ENCODE measurements at regions not wholly inside any gene's neighbourhood (a gene's known extent, or its start where the extent isn't known, plus 50 kb on each side); places are given as distances from the start of the nearest gene placed in this dataset.

GRCh38 chr13:26923824-26924605, 163.4 kb upstream of the GPR12 start:
- ATAC-seq (peak in 1 of 4 donors; percentile 41), FAIRE-seq (no peak), DNase-seq (no peak)
- TF ChIP-seq CTCF (IDR thresholded peaks at IDR 0.05), result no peak
- Histone ChIP-seq H3K27me3 (no peaks in the 10 kb centered on the region), H3K9me3 (no peaks in the 10 kb centered on the region), H3K4me3 (no peak overlapping the region), H3K27ac (no peak overlapping the region), H3K36me3 (no peaks in the 10 kb centered on the region), H3K4me1 (no peaks in the 10 kb centered on the region)
- 18 to 25% methylated on average over 7 of the region's 7 CpGs for WGBS, 2 donors
- intact Hi-C loops (cut with DNase I), result loop anchor here in 1 of 3 donors (10.0 kb wide), 1 partner anchor 209 kb away; no protein-coding TSS in a partner anchor

GRCh38 chr13:26921918-26922317, 161.3 kb upstream of the GPR12 start:
- intact Hi-C loops (cut with DNase I), result loop anchor here in 1 of 3 donors (10.0 kb wide), 1 partner anchor 207 kb away; no protein-coding TSS in a partner anchor
- 55 to 58% methylated on average over 7 of the region's 7 CpGs for WGBS, 2 donors
- Histone ChIP-seq H3K4me1 (no peaks in the 10 kb centered on the region), H3K36me3 (no peaks in the 10 kb centered on the region), H3K9me3 (no peaks in the 10 kb centered on the region), H3K27me3 (no peaks in the 10 kb centered on the region), H3K4me3 (no peak overlapping the region), H3K27ac (no peak overlapping the region)
- TF ChIP-seq CTCF (IDR thresholded peaks at IDR 0.05), result no peak
- DNase-seq, result no peak
- FAIRE-seq, result no peak
- no peak for ATAC-seq

- Histone ChIP-seq H3K4me3 (no peak overlapping the region), H3K36me3 (no peaks in the 10 kb centered on the region), H3K9me3 (no peaks in the 10 kb centered on the region), H3K27ac (no peak overlapping the region), H3K4me1 (no peaks in the 10 kb centered on the region), H3K27me3 (no peaks in the 10 kb centered on the region)
- no peak for ATAC-seq
- 68 to 75% methylated on average over 14 of the region's 14 CpGs for WGBS, 2 donors
- no peak for DNase-seq
- intact Hi-C loops (cut with DNase I), result loop anchor here in 1 of 3 donors (10.0 kb wide), 1 partner anchor 206 kb away; no protein-coding TSS in a partner anchor
- no peak for TF ChIP-seq CTCF (IDR thresholded peaks at IDR 0.05)
- FAIRE-seq, result no peak
These were observed 160.2 kb upstream of the GPR12 start for GRCh38 chr13:26920614-26921355.

GRCh38 chr13:26919732-26920131, 159.1 kb upstream of the GPR12 start:
- no peak for FAIRE-seq
- no peak for DNase-seq
- TF ChIP-seq CTCF (IDR thresholded peaks at IDR 0.05), result no peak
- Histone ChIP-seq H3K4me3 (no peak overlapping the region), H3K9me3 (no peaks in the 10 kb centered on the region), H3K27me3 (no peaks in the 10 kb centered on the region), H3K4me1 (no peaks in the 10 kb centered on the region), H3K27ac (no peak overlapping the region), H3K36me3 (no peaks in the 10 kb centered on the region)
- 61 to 76% methylated on average over 2 of the region's 2 CpGs for WGBS, 2 donors
- no peak for ATAC-seq
- intact Hi-C loops (cut with DNase I), result loop anchor here in 1 of 3 donors (10.0 kb wide), 1 partner anchor 205 kb away; no protein-coding TSS in a partner anchor

Data from pancreas (tissue), 10 donors.